IMR-90 (cell line): ENCODE measurements at regions not wholly inside any gene's neighbourhood (a gene's known extent, or its start where the extent isn't known, plus 50 kb on each side); places are given as distances from the start of the nearest gene placed in this dataset.

Source experiments
- ATAC-seq: fragments of 200-7000 bp; cut with Tn5 transposase; 2 replicates; pipeline ENCODE4 v1.9.1; 2020; ENCODE audit warnings: low read depth, mild to moderate bottlenecking, moderate library complexity
- BruUV-seq: library from RNA; stranded (reverse); fragments of 400-500 nt; replicated peaks from 2 replicates; lab custom pipeline; 2021; lab: Mats Ljungman, UMichigan
- CTCF ChIA-PET: fragments of 300-600 bp; formaldehyde crosslinking; extraction: SDS; loops from one replicate; lab custom pipeline; 2021; ENCODE audit warnings: antibody characterized with exemption; lab: Yijun Ruan, JAX
- POLR2A ChIA-PET: fragments of 300-600 bp; sonication (Branson Sonifier 250); formaldehyde crosslinking; loops from one replicate; lab custom pipeline; 2022; ENCODE audit warnings: antibody characterized with exemption; ENCODE audit not compliant: unreplicated experiment; lab: Charles Lee
- DNase-seq: peaks from one replicate; pipeline ENCODE4 v3.0.0; 2013
- H2AFZ ChIP-seq: replicated peaks from 2 replicates; pipeline ENCODE3; 2013; ENCODE audit warnings: low read length, mild to moderate bottlenecking; ENCODE audit not compliant: poor library complexity
- H2AK5ac ChIP-seq: 2 replicates; pipeline ENCODE4 v1.6.1; 2013; ENCODE audit warnings: low read depth, low read length, inconsistent platforms
- H2AK9ac ChIP-seq: replicated peaks from 2 replicates; pipeline ENCODE3; 2013; ENCODE audit warnings: mild to moderate bottlenecking, low read depth, low read length, moderate library complexity; ENCODE audit not compliant: poor library complexity
- H2BK120ac ChIP-seq: 2 replicates; pipeline ENCODE4 v1.6.1; 2013; ENCODE audit warnings: low read depth, low read length, inconsistent platforms
- H2BK15ac ChIP-seq: 3 replicates; pipeline ENCODE4 v1.6.1; 2013; ENCODE audit warnings: low read depth, low read length, inconsistent platforms
- H2BK20ac ChIP-seq: 2 replicates; pipeline ENCODE4 v1.6.1; 2013; ENCODE audit warnings: low read depth, mild to moderate bottlenecking, inconsistent platforms, low read length, moderate library complexity
- H2BK5ac ChIP-seq: 2 replicates; pipeline ENCODE4 v1.6.1; 2013; ENCODE audit warnings: mild to moderate bottlenecking, low read depth, low read length, inconsistent platforms; ENCODE audit not compliant: poor library complexity, severe bottlenecking
- H3K14ac ChIP-seq: replicated peaks from 2 replicates; pipeline ENCODE4 v1.6.1; 2013; ENCODE audit warnings: low read depth, low read length, inconsistent platforms
- H3K18ac ChIP-seq: 2 replicates; pipeline ENCODE4 v1.6.1; 2013; ENCODE audit warnings: low read depth, low read length, control low read depth
- H3K23ac ChIP-seq: 2 replicates; pipeline ENCODE4 v1.6.1; 2013; ENCODE audit warnings: low read depth, low read length, inconsistent platforms
- H3K27ac ChIP-seq: 2 replicates; pipeline ENCODE4 v1.5.1; 2013; ENCODE audit warnings: mild to moderate bottlenecking, control low read depth, low read length; ENCODE audit not compliant: insufficient read depth
- H3K27me3 ChIP-seq: 2 replicates; pipeline ENCODE4 v1.6.1; 2013; ENCODE audit warnings: low read length; ENCODE audit not compliant: control insufficient read depth, insufficient read depth
- H3K36me3 ChIP-seq: 2 replicates; pipeline ENCODE4 v1.6.1; 2013; ENCODE audit warnings: low read length, mixed read lengths; ENCODE audit not compliant: control insufficient read depth, insufficient read depth
- H3K4ac ChIP-seq: 2 replicates; pipeline ENCODE4 v1.6.1; 2013; ENCODE audit warnings: low read depth, low read length, inconsistent platforms
- H3K4me1 ChIP-seq: 2 replicates; pipeline ENCODE4 v1.6.1; 2013; ENCODE audit warnings: low read length, mixed read lengths; ENCODE audit not compliant: control insufficient read depth, insufficient read depth
- H3K4me2 ChIP-seq: 2 replicates; pipeline ENCODE4 v1.6.1; 2013; ENCODE audit warnings: low read depth, mild to moderate bottlenecking, control low read depth, low read length, moderate library complexity
- H3K4me3 ChIP-seq: 2 replicates; pipeline ENCODE4 v1.5.1; 2013; ENCODE audit warnings: low read depth, mild to moderate bottlenecking, control low read depth, low read length, moderate library complexity; ENCODE audit not compliant: insufficient read depth
- H3K56ac ChIP-seq: 2 replicates; pipeline ENCODE4 v1.6.1; 2013; ENCODE audit warnings: low read length, inconsistent platforms; ENCODE audit not compliant: insufficient read depth; ENCODE audit errors: extremely low read depth
- H3K79me1 ChIP-seq, 2 experiments: 2 replicates each; pipeline ENCODE4 v1.6.1; 2013; ENCODE audit warnings: low read length in 2 of 2, inconsistent platforms in 1 of 2, low read depth in 1 of 2
- H3K9ac ChIP-seq: 2 replicates; pipeline ENCODE4 v1.6.1; 2013; ENCODE audit warnings: low read depth, low read length, control low read depth
- H3K9me1 ChIP-seq: 2 replicates; pipeline ENCODE4 v1.6.1; 2013; ENCODE audit warnings: low read length, inconsistent platforms; ENCODE audit not compliant: insufficient read depth
- H3K9me3 ChIP-seq: 2 replicates; pipeline ENCODE4 v1.6.1; 2013; ENCODE audit warnings: low read length; ENCODE audit not compliant: control insufficient read depth, insufficient read depth
- H4K20me1 ChIP-seq: 2 replicates; pipeline ENCODE4 v1.6.1; 2013; ENCODE audit warnings: low read length, inconsistent platforms; ENCODE audit not compliant: insufficient read depth
- H4K5ac ChIP-seq: 2 replicates; pipeline ENCODE4 v1.6.1; 2013; ENCODE audit warnings: mild to moderate bottlenecking, low read depth, low read length, control low read depth
- H4K8ac ChIP-seq, 2 experiments: 2 replicates each; pipeline ENCODE4 v1.6.1; 2013; ENCODE audit warnings: low read depth in 2 of 2, low read length in 2 of 2, control low read depth in 1 of 2, inconsistent platforms in 1 of 2
- H4K91ac ChIP-seq: 2 replicates; pipeline ENCODE4 v1.6.1; 2013; ENCODE audit warnings: low read depth, low read length, inconsistent platforms; ENCODE audit not compliant: insufficient read depth
- BHLHE40 ChIP-seq: fragments of 150-350 bp; IDR thresholded peaks from 2 replicates; pipeline ENCODE4 v1.6.1; 2016; ENCODE audit warnings: mild to moderate bottlenecking, low read depth, low read length
- CEBPB ChIP-seq: IDR thresholded peaks from 2 replicates; pipeline ENCODE4 v1.6.1; 2012; ENCODE audit warnings: low read depth, low read length, improper control_type of control experiment
- CHD1 ChIP-seq: IDR thresholded peaks from 2 replicates; pipeline ENCODE4 v1.6.1; 2012; ENCODE audit warnings: low read depth, low read length, improper control_type of control experiment
- CTCF ChIP-seq: conservative IDR thresholded peaks from 2 replicates; pipeline ENCODE4 v1.5.1; 2012; ENCODE audit warnings: mild to moderate bottlenecking, low read depth, low read length, improper control_type of control experiment
- ELK1 ChIP-seq: fragments of 150-350 bp; IDR thresholded peaks from 2 replicates; pipeline ENCODE4 v1.6.1; 2016; ENCODE audit warnings: low read depth, mild to moderate bottlenecking, low read length, moderate library complexity, borderline replicate concordance
- FOS ChIP-seq: fragments of 150-350 bp; IDR thresholded peaks from 2 replicates; pipeline ENCODE4 v1.6.1; 2016; ENCODE audit warnings: low read depth, low read length
- MAFK ChIP-seq: IDR thresholded peaks from 2 replicates; pipeline ENCODE4 v1.6.1; 2012; ENCODE audit warnings: low read depth, low read length, improper control_type of control experiment
- MAZ ChIP-seq: IDR thresholded peaks from 2 replicates; pipeline ENCODE4 v1.6.1; 2012; ENCODE audit warnings: low read depth, mild to moderate bottlenecking, low read length, improper control_type of control experiment, moderate library complexity, borderline replicate concordance
- MXI1 ChIP-seq: IDR thresholded peaks from 2 replicates; pipeline ENCODE4 v1.6.1; 2012; ENCODE audit warnings: low read depth, mild to moderate bottlenecking, low read length, moderate library complexity, borderline replicate concordance
- NFE2L2 ChIP-seq: fragments of 150-350 bp; IDR thresholded peaks from 2 replicates; pipeline ENCODE4 v1.6.1; 2016; ENCODE audit warnings: low read depth, mild to moderate bottlenecking, low read length
- POLR2A ChIP-seq: IDR thresholded peaks from 2 replicates; pipeline ENCODE4 v1.6.1; 2012; ENCODE audit warnings: mild to moderate bottlenecking, low read depth, low read length
- RAD21 ChIP-seq: IDR thresholded peaks from 2 replicates; pipeline ENCODE4 v1.6.1; 2012; ENCODE audit warnings: low read length, improper control_type of control experiment
- RCOR1 ChIP-seq: IDR thresholded peaks from 2 replicates; pipeline ENCODE4 v1.6.1; 2012; ENCODE audit warnings: mild to moderate bottlenecking, low read length, improper control_type of control experiment; ENCODE audit not compliant: insufficient replicate concordance
- RFX5 ChIP-seq: IDR thresholded peaks from 2 replicates; pipeline ENCODE4 v1.8.0; 2012; ENCODE audit warnings: low read depth, mild to moderate bottlenecking, low read length, moderate library complexity
- SMC3 ChIP-seq: fragments of 150-350 bp; IDR thresholded peaks from 2 replicates; pipeline ENCODE4 v1.6.1; 2016; ENCODE audit warnings: low read depth, mild to moderate bottlenecking, antibody characterized with exemption, low read length, moderate library complexity
- USF2 ChIP-seq: fragments of 150-350 bp; IDR thresholded peaks from 2 replicates; pipeline ENCODE4 v1.6.1; 2017; ENCODE audit warnings: mild to moderate bottlenecking, antibody characterized with exemption, low read length, low read depth
- WGBS, 2 experiments: methylation state at CpG; one replicate each; pipeline versions ENCODE4 v1.1.5 to v1.1.7; 2013; ENCODE audit warnings: missing lambda C conversion rate in 2 of 2; ENCODE audit not compliant: insufficient read length in 1 of 2; ENCODE audit errors: extremely low coverage in 2 of 2; 5-methylcytosine and 5-hydroxymethylcytosine counted together
- dilution Hi-C: fragments of 300-500 bp; cut with HindIII; formaldehyde crosslinking; loops from one replicate; pipeline ENCODE4 v1.14.3; 2018; ENCODE audit warnings: low sequenced_read_pairs; ENCODE audit not compliant: unreplicated experiment
- in situ Hi-C: fragments of 300-500 bp; cut with MboI; formaldehyde crosslinking; loops from 3 replicates; pipeline ENCODE4 v1.14.3; 2019; ENCODE audit warnings: low sequenced_read_pairs, inconsistent platforms, mixed read lengths
- intact Hi-C: fragments of 100-400 bp; cut with micrococcal nuclease; formaldehyde crosslinking; loops from 2 replicates; pipeline ENCODE4 v1.10.0; 2022

- Histone ChIP-seq H4K91ac (no peak overlapping the region), H3K79me1 (no peaks in the 10 kb centered on the region), H3K4me3 (no peak overlapping the region), H4K8ac (no peak overlapping the region), H2AFZ (no peak overlapping the region), H2BK120ac (no peak overlapping the region), H3K18ac (no peak overlapping the region), H4K5ac (no peak overlapping the region), H2AK9ac (no peak overlapping the region), H3K56ac (no peak overlapping the region), H2BK20ac (no peak overlapping the region), H3K14ac (no peak overlapping the region), H3K23ac (no peak overlapping the region), H3K4me2 (no peak overlapping the region), H3K27me3 (no peaks in the 10 kb centered on the region), H3K4me1 (no peaks in the 10 kb centered on the region), H2BK5ac (no peak overlapping the region), H3K9me3 (no peaks in the 10 kb centered on the region), H3K9me1 (no peaks in the 10 kb centered on the region), H3K36me3 (no peaks in the 10 kb centered on the region), H3K27ac (no peak overlapping the region), H2BK15ac (no peak overlapping the region), H3K9ac (no peak overlapping the region), H4K20me1 (no peaks in the 10 kb centered on the region), H2AK5ac (no peak overlapping the region), H3K4ac (no peak overlapping the region)
- intact Hi-C loops, result no loop called here
- POLR2A ChIA-PET, result no interaction called here
- DNase-seq (no peak), ATAC-seq (no peak)
- CTCF ChIA-PET, result no interaction called here
- no CpG with 5 or more reads among the region's 5 CpGs for WGBS, 2 experiments
- dilution Hi-C loops, result no loop called here
- BruUV-seq, result no TSS peak
- in situ Hi-C loops, result no loop called here
- TF ChIP-seq RAD21 (no peak), USF2 (no peak), POLR2A (no peak), RFX5 (no peak), ELK1 (no peak), BHLHE40 (no peak), NFE2L2 (no peak), MAFK (no peak), RCOR1 (no peak), CTCF (no peak), SMC3 (no peak), CEBPB (no peak), FOS (no peak), MXI1 (no peak), CHD1 (no peak), MAZ (no peak)
These were observed 364.1 kb upstream of the TBL1XR1 start for GRCh38 chr3:177561365-177561764.
